SJSA1 (cell line): ENCODE measurements at regions not wholly inside any gene's neighbourhood (a gene's known extent, or its start where the extent isn't known, plus 50 kb on each side); places are given as distances from the start of the nearest gene placed in this dataset.

Source experiments
- DNase-seq, 2 experiments: peaks; one replicate each; pipeline ENCODE4 v3.0.0-alpha.2; 2015 to 2020; ENCODE audit warnings: low spot score in 2 of 2, low read depth in 1 of 2
- H3K27ac ChIP-seq: fragments of 250-450 bp; sonication (Bioruptor Pico); 2 replicates; pipeline ENCODE4 v1.5.1; 2020; ENCODE audit warnings: mild to moderate bottlenecking, moderate library complexity
- H3K27me3 ChIP-seq: fragments of 250-450 bp; sonication (Bioruptor Pico); replicated peaks from 2 replicates; pipeline ENCODE4 v1.5.1; 2020; ENCODE audit warnings: mild to moderate bottlenecking, moderate library complexity
- H3K36me3 ChIP-seq: fragments of 250-450 bp; sonication (Bioruptor Pico); 2 replicates; pipeline ENCODE4 v1.5.1; 2020; ENCODE audit warnings: mild to moderate bottlenecking
- H3K4me1 ChIP-seq: fragments of 250-450 bp; sonication (Bioruptor Pico); replicated peaks from 2 replicates; pipeline ENCODE4 v1.6.1; 2021; ENCODE audit warnings: mild to moderate bottlenecking
- H3K4me3 ChIP-seq: fragments of 250-450 bp; sonication (Bioruptor Pico); 2 replicates; pipeline ENCODE4 v1.5.1; 2020; ENCODE audit warnings: mild to moderate bottlenecking
- H3K9me3 ChIP-seq: fragments of 250-450 bp; sonication (Bioruptor Pico); replicated peaks from 2 replicates; pipeline ENCODE4 v1.5.1; 2020; ENCODE audit warnings: mild to moderate bottlenecking

GRCh38 chr15:69597061-69597592, 144.5 kb downstream of the RPLP1 start:
- no peak overlapping the region for H3K4me3 ChIP-seq
- DNase-seq, result no peak
- no peaks in the 10 kb centered on the region for H3K9me3 ChIP-seq
- H3K36me3 ChIP-seq, result no peaks in the 10 kb centered on the region
- H3K4me1 ChIP-seq, result no peaks in the 10 kb centered on the region
- H3K27ac ChIP-seq, result no peak overlapping the region
- no peaks in the 10 kb centered on the region for H3K27me3 ChIP-seq

GRCh38 chr15:69599271-69599670, 146.7 kb downstream of the RPLP1 start:
- no peaks in the 10 kb centered on the region for H3K9me3 ChIP-seq
- no peak for DNase-seq
- H3K4me1 ChIP-seq, result no peaks in the 10 kb centered on the region
- H3K27me3 ChIP-seq, result no peaks in the 10 kb centered on the region
- no peaks in the 10 kb centered on the region for H3K36me3 ChIP-seq
- H3K27ac ChIP-seq, result no peak overlapping the region
- H3K4me3 ChIP-seq, result no peak overlapping the region

GRCh38 chr15:69600556-69601085, 148.0 kb downstream of the RPLP1 start:
- no peak overlapping the region for H3K4me3 ChIP-seq
- no peaks in the 10 kb centered on the region for H3K9me3 ChIP-seq
- no peak overlapping the region for H3K27ac ChIP-seq
- no peaks in the 10 kb centered on the region for H3K4me1 ChIP-seq
- no peak for DNase-seq
- no peaks in the 10 kb centered on the region for H3K27me3 ChIP-seq
- no peaks in the 10 kb centered on the region for H3K36me3 ChIP-seq

- Histone ChIP-seq H3K9me3 (no peaks in the 10 kb centered on the region), H3K4me1 (no peaks in the 10 kb centered on the region; the same call in 1 of the 2 replicates), H3K27me3 (no peaks in the 10 kb centered on the region), H3K27ac (no peak overlapping the region), H3K36me3 (no peaks in the 10 kb centered on the region), H3K4me3 (no peak overlapping the region)
- DNase-seq, result no peak
Observed at GRCh38 chr15:69601711-69602504, 149.3 kb downstream of the RPLP1 start.

GRCh38 chr15:69602921-69603320, 150.3 kb downstream of the RPLP1 start:
- peaks cover 6% of the 10 kb centered on the region for H3K4me1 ChIP-seq
- H3K4me3 ChIP-seq, result no peak overlapping the region
- no peak overlapping the region for H3K27ac ChIP-seq
- DNase-seq, result no peak
- no peaks in the 10 kb centered on the region for H3K36me3 ChIP-seq
- H3K27me3 ChIP-seq, result no peaks in the 10 kb centered on the region
- no peaks in the 10 kb centered on the region for H3K9me3 ChIP-seq

- no peak overlapping the region for H3K4me3 ChIP-seq
- peaks cover 8% of the 10 kb centered on the region for H3K4me1 ChIP-seq
- DNase-seq, result no peak
- no peaks in the 10 kb centered on the region for H3K36me3 ChIP-seq
- no peak overlapping the region for H3K27ac ChIP-seq
- H3K27me3 ChIP-seq, result no peaks in the 10 kb centered on the region
- no peaks in the 10 kb centered on the region for H3K9me3 ChIP-seq
Observed at GRCh38 chr15:69603369-69604071, 150.9 kb downstream of the RPLP1 start.

- H3K4me3 ChIP-seq, result no peak overlapping the region
- H3K27me3 ChIP-seq, result no peaks in the 10 kb centered on the region
Observed at GRCh38 chr15:69604072-69604411, 151.4 kb downstream of the RPLP1 start.

GRCh38 chr15:69606144-69606543, 153.5 kb downstream of the RPLP1 start:
- Histone ChIP-seq H3K9me3 (no peaks in the 10 kb centered on the region), H3K4me3 (no peak overlapping the region), H3K36me3 (no peaks in the 10 kb centered on the region), H3K4me1 (peaks cover 19% of the 10 kb centered on the region), H3K27me3 (no peaks in the 10 kb centered on the region), H3K27ac (no peak overlapping the region)
- no peak for DNase-seq

More at GRCh38 chr15:69604072-69604411, 151.4 kb downstream of the RPLP1 start:
- H3K9me3 ChIP-seq, result no peaks in the 10 kb centered on the region
- no peaks in the 10 kb centered on the region for H3K36me3 ChIP-seq
- peaks cover 13% of the 10 kb centered on the region for H3K4me1 ChIP-seq
- no peak overlapping the region for H3K27ac ChIP-seq
- DNase-seq, result no peak

- Histone ChIP-seq H3K27ac (no peak overlapping the region), H3K4me3 (no peak overlapping the region), H3K4me1 (peaks cover 19% of the 10 kb centered on the region), H3K27me3 (no peaks in the 10 kb centered on the region), H3K9me3 (no peaks in the 10 kb centered on the region), H3K36me3 (no peaks in the 10 kb centered on the region)
- DNase-seq, result no peak
Observed at GRCh38 chr15:69606921-69607500, 154.4 kb downstream of the RPLP1 start.

GRCh38 chr15:69608661-69609060, 156.0 kb downstream of the RPLP1 start:
- H3K27me3 ChIP-seq, result no peaks in the 10 kb centered on the region
- peak in 1 of 2 experiments; percentile 13 for DNase-seq

GRCh38 chr15:69609176-69609575, 156.6 kb downstream of the RPLP1 start:
- no peaks in the 10 kb centered on the region for H3K27me3 ChIP-seq
- DNase-seq, result peak; percentile 44 to 73

More at GRCh38 chr15:69608661-69609060, 156.0 kb downstream of the RPLP1 start:
- no peaks in the 10 kb centered on the region for H3K36me3 ChIP-seq
- H3K4me1 ChIP-seq, result peaks cover 19% of the 10 kb centered on the region
- H3K4me3 ChIP-seq, result no peak overlapping the region
- no peaks in the 10 kb centered on the region for H3K9me3 ChIP-seq
- H3K27ac ChIP-seq, result peak overlapping the region; percentile 23; the same call in 1 of the 2 replicates

GRCh38 chr15:69609776-69610175, 157.2 kb downstream of the RPLP1 start:
- DNase-seq, result no peak
- Histone ChIP-seq H3K36me3 (no peaks in the 10 kb centered on the region), H3K27ac (no peak overlapping the region), H3K4me3 (no peak overlapping the region), H3K27me3 (no peaks in the 10 kb centered on the region), H3K9me3 (no peaks in the 10 kb centered on the region), H3K4me1 (peaks cover 19% of the 10 kb centered on the region)

More at GRCh38 chr15:69609176-69609575, 156.6 kb downstream of the RPLP1 start:
- no peaks in the 10 kb centered on the region for H3K36me3 ChIP-seq
- no peak overlapping the region for H3K4me3 ChIP-seq
- H3K27ac ChIP-seq, result peak overlapping the region; percentile 23; the same call in 1 of the 2 replicates
- H3K9me3 ChIP-seq, result no peaks in the 10 kb centered on the region
- H3K4me1 ChIP-seq, result peaks cover 19% of the 10 kb centered on the region

GRCh38 chr15:69610277-69610676, 157.7 kb downstream of the RPLP1 start:
- peaks cover 19% of the 10 kb centered on the region for H3K4me1 ChIP-seq
- no peak overlapping the region for H3K4me3 ChIP-seq
- DNase-seq, result no peak
- no peaks in the 10 kb centered on the region for H3K27me3 ChIP-seq
- no peak overlapping the region for H3K27ac ChIP-seq
- H3K36me3 ChIP-seq, result no peaks in the 10 kb centered on the region
- H3K9me3 ChIP-seq, result no peaks in the 10 kb centered on the region
